HG03342 (cell line): ENCODE measurements at regions not wholly inside any gene's neighbourhood (a gene's known extent, or its start where the extent isn't known, plus 50 kb on each side); places are given as distances from the start of the nearest gene placed in this dataset.

Experiments used
- ATAC-seq: cut with Tn5 transposase; IDR thresholded peaks from one replicate; pipeline ENCODE4 v1.9.1; 2021; ENCODE audit warnings: mild to moderate bottlenecking, moderate library complexity; ENCODE audit not compliant: unreplicated experiment

GRCh38 chr6:84467296-84467695, 239.9 kb upstream of the CEP162 start:
- ATAC-seq = no peak

DNA sequence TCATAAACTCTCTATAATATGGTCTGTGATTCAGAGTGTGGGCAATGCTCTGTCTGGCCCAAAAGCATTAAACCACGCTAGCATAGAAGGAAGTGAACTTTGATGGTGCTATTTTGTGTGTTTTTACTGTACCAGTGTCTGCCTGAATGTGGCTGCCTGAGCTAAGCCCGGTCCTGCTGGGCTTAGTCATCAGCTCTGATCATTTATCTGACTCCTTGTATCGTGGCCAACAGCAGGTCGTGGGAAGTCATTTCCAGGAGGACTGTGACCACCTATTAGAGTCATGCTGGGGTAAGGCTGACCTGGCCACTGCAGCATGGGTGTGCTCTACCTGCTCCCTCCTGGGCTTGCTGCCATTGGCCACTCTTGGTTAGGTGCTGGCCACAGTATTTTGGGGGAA, 239.1 kb upstream of the CEP162 start:
- no peak for ATAC-seq

- ATAC-seq = no peak
Observed at GRCh38 chr6:84464471-84464870, 237.0 kb upstream of the CEP162 start.

GRCh38 chr6:84462698-84463097, 235.3 kb upstream of the CEP162 start:
- no peak for ATAC-seq

DNA sequence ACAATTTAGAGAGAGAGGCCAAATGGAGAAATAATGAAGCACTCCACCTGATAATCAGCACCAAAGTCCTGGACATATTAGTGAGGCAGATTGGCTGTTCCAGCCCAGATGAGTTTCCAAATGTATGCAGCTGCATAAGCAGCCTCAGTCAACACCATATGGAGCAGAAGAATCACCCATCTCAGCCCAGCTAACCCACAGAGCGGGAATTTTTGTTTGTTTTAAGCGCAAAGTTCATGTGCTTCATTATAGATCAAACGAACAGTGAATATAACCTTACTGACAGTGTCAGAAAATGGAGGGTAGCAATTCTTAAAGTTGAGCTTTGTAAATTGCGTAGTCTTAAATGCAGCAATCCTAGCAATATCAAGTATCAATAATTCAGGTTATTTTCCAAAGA, 234.0 kb upstream of the CEP162 start:
- ATAC-seq = no peak

DNA sequence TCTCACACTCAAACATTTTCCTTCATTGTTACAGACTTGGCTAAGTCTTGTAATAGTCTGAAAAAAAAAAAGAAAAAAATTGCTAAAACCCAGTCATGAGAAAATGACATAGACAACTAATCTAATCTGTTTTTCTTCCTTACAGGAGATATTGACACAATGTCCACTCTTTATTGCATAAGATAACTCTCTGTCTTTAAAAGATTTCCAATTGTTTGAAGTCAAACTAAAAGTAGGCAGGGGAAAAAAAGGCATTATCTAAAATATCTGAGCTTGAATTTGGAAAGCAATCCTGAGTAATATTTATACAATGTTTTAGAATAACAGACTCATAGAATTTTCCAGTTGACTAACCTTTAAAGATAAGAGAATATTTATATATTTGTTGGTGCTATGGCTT, 233.0 kb upstream of the CEP162 start:
- ATAC-seq = no peak

DNA sequence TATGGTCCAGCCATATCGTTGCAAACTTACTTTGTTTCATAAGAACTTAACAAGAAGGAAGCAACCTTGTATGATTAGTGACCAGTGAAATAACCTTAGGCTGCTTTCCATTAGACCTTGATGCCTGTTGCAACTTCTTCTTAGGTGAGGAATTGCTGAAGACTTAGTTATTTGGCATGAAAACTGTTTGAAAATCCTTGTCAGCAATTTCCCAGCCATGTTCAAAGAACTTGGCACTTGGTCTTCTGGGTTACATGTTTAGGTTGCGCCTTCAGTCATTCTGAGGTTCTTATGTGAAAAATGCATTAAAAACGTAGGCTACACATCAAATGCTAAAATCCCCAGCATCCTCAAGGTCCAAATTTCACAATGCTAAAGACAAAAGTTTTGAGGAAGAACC, 232.0 kb upstream of the CEP162 start:
- no peak for ATAC-seq

- ATAC-seq = no peak
Observed at GRCh38 chr6:84458271-84458670, 230.8 kb upstream of the CEP162 start.

DNA sequence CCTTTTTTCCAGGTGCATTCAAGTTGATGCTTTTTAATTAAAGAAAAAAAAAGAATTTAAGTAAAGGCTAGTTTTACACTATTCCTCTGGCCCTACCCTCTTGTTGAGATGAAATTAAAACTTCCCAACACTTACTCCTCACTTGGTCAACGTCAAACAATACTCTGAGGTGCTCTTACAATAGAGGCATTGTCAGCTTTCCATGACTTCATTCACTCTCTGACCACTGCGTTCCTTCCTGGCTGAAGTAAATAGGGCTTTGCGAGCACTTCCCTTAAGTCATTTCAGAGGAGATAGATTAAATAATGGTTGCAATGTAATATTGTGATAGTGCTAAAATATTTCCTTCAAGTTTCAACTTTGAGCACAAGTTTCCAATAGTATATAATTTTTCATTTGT, 229.8 kb upstream of the CEP162 start:
- ATAC-seq = no peak

DNA sequence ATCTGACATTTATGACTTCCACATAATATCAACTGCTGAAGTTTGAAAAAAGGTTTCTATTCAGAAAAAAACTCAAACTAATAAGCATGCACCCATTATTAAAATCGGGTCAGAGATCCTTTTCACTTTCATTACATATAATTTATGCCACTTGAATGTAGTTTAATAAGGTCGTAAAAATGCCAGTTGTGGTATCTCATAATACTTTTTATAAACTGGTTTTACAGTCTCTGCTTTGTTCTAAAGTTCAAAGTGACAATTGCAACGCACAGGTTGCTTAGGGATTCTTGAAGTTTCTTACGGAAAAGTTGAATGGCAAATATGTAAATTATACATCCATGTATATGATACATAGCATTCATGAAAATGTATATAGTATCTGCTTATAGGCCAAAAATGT, 229.4 kb upstream of the CEP162 start:
- no peak for ATAC-seq

- ATAC-seq = no peak
Observed at GRCh38 chr6:84455511-84456029, 228.1 kb upstream of the CEP162 start.

GRCh38 chr6:84453499-84453898, 226.1 kb upstream of the CEP162 start:
- ATAC-seq = no peak

DNA sequence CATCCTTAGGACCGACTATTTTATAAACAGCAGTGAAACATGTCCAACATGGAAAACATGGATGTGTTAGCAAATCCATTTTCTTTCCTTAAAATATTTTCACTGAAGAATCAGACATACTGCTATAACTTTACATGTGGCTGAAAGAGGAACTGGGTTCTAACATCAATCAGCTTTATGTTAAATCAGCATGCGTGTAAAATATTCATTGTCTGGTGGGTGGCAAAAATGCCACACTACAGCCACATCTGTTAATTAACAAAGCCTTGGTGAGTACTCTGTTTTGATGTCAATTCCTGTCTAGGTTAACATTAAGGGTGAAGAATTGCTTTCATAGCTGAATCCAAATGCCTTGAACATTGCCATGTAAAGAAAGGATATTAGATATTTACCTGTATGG, 222.6 kb upstream of the CEP162 start:
- ATAC-seq = no peak

GRCh38 chr6:84449220-84449619, 221.8 kb upstream of the CEP162 start:
- ATAC-seq = no peak

DNA sequence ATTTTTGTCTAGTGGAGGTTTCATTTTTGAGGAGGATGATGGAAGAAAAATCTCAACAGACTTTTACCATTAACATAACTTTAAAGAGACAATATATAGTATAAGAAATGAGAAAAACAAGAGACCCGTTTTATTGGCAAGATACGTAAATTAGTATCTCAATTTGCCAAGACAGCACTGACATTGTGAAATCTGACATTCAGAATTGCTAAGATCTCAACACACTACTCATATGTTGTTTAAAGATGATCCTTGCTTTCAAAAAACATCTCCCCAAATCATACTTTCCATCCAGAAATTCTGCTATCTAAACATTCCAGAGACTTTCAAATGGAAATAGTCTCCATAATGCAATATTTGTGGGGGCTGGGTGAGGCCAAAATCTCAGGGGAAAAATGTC, 220.9 kb upstream of the CEP162 start:
- ATAC-seq = no peak

- no peak for ATAC-seq
Observed at GRCh38 chr6:84447651-84448050, 220.2 kb upstream of the CEP162 start.

DNA sequence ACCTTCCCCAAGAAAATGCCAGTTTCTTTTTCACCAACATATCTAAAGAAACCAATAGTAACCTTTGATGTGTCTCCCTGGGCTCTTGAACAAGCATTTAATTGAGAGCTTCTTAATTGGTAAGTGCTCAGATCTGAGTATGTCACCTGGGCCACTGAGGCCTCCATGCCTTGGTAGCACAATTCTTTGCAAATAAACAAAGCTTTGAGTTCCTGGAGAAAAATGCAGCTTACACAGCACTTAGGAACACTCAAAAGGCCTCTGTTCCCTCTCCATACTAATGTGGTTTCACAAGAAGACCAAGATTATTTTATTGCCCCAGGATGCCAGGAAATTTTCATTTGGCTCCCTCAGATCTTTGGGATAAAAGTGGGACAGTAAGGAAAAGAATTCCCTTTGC, 217.6 kb upstream of the CEP162 start:
- no peak for ATAC-seq

DNA sequence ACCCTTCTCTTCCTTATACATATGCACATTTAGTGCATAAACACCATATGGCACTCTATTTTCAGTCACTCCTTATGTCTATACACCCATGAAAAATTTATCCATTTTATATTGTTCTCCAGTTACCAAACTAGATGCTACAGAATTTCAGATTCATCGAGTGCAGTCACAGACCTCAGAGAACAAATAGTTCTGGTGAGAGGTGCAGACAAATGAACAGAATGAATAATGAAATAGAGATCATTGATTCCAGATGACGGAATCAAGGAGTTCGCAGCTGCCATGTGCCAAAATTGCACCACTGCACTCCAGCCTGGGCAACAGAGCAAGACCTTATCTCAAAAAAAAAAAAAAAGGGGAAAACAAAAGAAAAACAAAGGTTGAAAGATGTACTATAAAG, 214.8 kb upstream of the CEP162 start:
- no peak for ATAC-seq

DNA sequence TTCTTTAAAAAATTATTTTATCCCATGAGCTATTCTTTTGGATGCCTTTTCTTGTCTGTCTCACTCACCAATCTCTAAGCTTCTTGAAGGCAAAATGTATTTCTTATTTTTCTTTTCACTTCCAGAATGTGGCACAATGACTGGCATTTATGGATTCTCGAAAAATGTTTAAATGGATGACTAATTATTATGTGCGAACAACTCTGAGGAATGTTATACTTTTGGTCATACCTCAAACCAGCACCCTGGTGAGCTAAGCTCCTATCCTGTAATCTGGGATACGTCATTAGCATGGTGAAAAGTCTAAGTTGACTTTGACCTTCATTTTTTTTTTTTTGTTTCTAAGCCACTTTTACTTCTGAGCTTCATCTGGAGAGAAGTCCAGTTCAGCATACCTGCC, 214.0 kb upstream of the CEP162 start:
- ATAC-seq = no peak

GRCh38 chr6:84434550-84434949, 207.1 kb upstream of the CEP162 start:
- ATAC-seq = no peak

DNA sequence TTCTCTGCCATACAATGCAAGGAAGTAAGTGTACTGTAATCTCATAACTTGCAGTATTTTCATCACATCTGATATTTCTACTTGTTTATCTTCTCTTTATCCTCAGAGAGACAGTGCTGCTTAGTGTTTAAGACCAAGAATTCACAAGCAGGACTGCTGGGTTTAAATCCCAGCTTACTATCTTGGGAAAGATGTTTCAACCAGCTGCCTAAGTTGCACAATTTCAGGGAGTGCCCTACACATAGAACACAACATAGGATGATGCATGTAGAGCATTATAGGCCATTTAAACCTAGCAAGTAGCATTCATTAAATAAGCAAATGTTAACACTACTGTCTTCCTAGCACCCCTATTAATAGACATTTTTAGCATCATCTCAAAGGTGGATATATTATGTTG, 205.2 kb upstream of the CEP162 start:
- ATAC-seq = no peak

- ATAC-seq = peak; percentile 84
Observed at GRCh38 chr6:84428300-84428907, 201.0 kb upstream of the CEP162 start.

- ATAC-seq = no peak
Observed at GRCh38 chr6:84425971-84426705, 198.7 kb upstream of the CEP162 start.
